ENCODE measurements at regions not wholly inside any gene's neighbourhood (a gene's known extent, or its start where the extent isn't known, plus 50 kb on each side); places are given as distances from the start of the nearest gene placed in this dataset.
A peak's percentile ranks its signal among the peaks of the same experiment; 100 is the strongest.
"Not testable (repeated sequence)": the region's sequence is repeated elsewhere in the genome, so short reads cannot be mapped to it uniquely, and the experiment has no call there.

DNA sequence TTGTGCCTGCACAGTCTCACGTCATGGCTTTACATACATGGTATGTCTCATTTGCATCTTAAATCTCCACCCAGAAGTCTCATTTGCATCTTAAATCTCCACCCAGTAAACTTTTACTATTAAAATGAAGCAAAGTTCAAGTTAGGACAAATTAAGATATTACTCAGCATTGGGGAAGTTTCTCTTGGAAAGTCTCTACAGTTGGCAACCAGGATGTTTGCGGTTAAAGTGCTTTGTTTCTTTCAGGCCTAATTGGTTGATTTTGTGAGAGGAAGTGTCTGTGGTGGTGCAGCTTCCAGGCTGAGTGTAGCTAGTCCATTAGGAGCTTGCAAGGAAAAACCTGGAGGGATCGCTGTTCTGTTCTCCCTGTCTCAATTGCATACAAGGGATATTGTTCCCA is 1373.3 kb upstream of the GOT2 start:
- H3K9me3 Mint-ChIP-seq, result peaks cover 0 to 31% (median 17%) of the 10 kb centered on the region in 6 donors
- H3K4me3 Mint-ChIP-seq, result peak overlapping the region in 1 of 5 donors; percentile 9
- H3K27ac Mint-ChIP-seq, result no peak overlapping the region
- H3K27me3 Mint-ChIP-seq (ENCODE audit: low read depth in 3 of 3), result no peaks in the 10 kb centered on the region
- DNase-seq, result no peak
- H3K36me3 Mint-ChIP-seq, result no peaks in the 10 kb centered on the region
- H3K4me1 Mint-ChIP-seq, result peaks cover 0 to 7% of the 10 kb centered on the region in 2 donors

DNA sequence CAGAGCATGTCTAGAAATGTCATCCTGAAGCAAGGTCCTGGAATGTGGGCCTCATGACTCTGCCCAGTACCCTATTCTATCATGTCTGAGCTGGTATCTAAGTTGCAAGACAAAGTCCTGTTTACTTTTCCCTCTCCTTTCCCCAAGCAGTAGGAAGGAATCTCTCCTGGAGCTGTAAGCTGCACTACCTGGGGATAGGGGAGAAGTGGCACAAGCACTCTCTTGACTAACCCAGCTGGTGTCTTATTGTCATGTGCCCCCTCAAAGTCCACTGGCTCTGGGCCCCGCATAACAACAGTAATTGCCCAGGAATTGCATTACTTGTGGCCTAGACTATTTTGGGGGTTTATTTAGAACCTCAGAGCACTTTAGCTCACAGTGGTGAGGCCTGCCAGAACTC is 1366.3 kb upstream of the GOT2 start:
- no peak overlapping the region for H3K4me3 Mint-ChIP-seq
- peaks cover 7 to 62% (median 16%) of the 10 kb centered on the region in 6 donors for H3K9me3 Mint-ChIP-seq
- peaks cover 0 to 2% (median 0%) of the 10 kb centered on the region in 3 donors for H3K27me3 Mint-ChIP-seq (ENCODE audit: low read depth in 3 of 3)

DNA sequence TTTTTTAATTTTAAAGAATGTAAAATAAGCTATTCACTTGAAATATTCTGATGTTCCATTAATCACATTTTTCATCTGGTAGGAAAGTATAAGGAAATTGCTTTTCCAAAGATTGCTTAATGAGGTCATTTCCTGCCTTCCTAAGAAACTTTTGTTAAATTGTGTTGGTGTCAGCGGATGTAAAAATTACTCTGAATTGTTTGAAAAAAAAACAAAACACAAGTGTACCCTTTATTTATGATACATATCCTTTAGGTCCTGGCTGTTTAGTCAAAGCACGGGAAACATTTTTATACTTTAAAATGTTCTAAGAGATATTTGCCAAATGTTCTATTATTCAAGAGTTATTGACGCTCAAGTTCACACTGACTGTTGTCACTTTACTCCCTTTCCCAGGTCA is 1357.4 kb upstream of the GOT2 start:
- Mint-ChIP-seq H3K27me3 (ENCODE audit: low read depth in 3 of 3) (no peaks in the 10 kb centered on the region), H3K4me1 (no peaks in the 10 kb centered on the region), H3K36me3 (peaks cover 0 to 6% (median 0%) of the 10 kb centered on the region in 3 donors), H3K9me3 (peaks cover 0 to 61% (median 11%) of the 10 kb centered on the region in 6 donors), H3K27ac (no peak overlapping the region), H3K4me3 (no peak overlapping the region)
- DNase-seq, result no peak

More for the DNA sequence above, 1366.3 kb upstream of the GOT2 start:
- Mint-ChIP-seq H3K27ac (no peak overlapping the region), H3K36me3 (no peaks in the 10 kb centered on the region), H3K4me1 (no peaks in the 10 kb centered on the region)
- DNase-seq, result no peak

DNA sequence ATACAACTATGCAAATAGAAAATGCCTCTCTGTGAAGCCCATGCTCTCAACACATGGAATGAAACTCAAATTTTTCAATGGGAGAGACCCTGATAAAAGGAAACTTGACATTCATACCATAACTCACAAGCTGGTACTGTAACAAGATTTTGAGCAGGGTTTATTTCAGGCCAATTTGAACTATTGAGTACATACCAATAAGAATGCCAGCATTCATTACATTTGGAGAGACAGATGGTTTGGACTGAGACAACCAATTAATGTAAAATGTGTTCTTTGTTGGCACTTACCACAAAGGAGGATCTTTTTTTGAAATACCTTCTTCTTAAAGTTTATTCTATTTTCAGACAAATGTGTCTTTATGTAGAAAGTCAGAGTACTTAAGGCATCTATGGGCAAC is 1357.0 kb upstream of the GOT2 start:
- no peaks in the 10 kb centered on the region for H3K4me1 Mint-ChIP-seq
- H3K4me3 Mint-ChIP-seq, result no peak overlapping the region
- peaks cover 0 to 58% (median 13%) of the 10 kb centered on the region in 6 donors for H3K9me3 Mint-ChIP-seq
- H3K27me3 Mint-ChIP-seq (ENCODE audit: low read depth in 3 of 3), result no peaks in the 10 kb centered on the region
- peaks cover 0 to 6% (median 0%) of the 10 kb centered on the region in 3 donors for H3K36me3 Mint-ChIP-seq
- DNase-seq, result no peak
- H3K27ac Mint-ChIP-seq, result no peak overlapping the region

DNA sequence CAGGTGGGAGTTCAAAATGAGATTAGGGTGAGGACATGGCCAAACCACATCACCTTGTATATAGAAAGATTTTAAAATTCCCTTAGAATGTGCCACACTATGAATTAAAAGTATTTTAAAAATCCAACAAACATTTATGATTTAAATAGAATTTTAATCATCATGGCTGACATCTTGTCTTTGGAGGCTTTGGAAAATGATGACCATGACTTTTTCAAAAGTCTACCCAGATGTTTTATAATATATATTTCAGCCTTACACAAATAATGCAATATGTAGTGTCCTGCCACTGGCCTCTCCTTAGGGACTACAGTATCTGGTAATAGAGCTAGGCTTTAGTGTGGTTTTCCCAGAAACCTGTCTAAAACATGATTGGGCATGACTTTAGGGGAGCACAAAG is 1353.4 kb upstream of the GOT2 start:
- Mint-ChIP-seq H3K9me3 (peaks cover 6 to 50% (median 30%) of the 10 kb centered on the region in 6 donors), H3K27me3 (ENCODE audit: low read depth in 3 of 3) (peaks cover 0 to 2% (median 0%) of the 10 kb centered on the region in 3 donors), H3K36me3 (peaks cover 0 to 6% (median 0%) of the 10 kb centered on the region in 3 donors), H3K4me1 (no peaks in the 10 kb centered on the region), H3K4me3 (no peak overlapping the region), H3K27ac (no peak overlapping the region)
- DNase-seq, result no peak

DNA sequence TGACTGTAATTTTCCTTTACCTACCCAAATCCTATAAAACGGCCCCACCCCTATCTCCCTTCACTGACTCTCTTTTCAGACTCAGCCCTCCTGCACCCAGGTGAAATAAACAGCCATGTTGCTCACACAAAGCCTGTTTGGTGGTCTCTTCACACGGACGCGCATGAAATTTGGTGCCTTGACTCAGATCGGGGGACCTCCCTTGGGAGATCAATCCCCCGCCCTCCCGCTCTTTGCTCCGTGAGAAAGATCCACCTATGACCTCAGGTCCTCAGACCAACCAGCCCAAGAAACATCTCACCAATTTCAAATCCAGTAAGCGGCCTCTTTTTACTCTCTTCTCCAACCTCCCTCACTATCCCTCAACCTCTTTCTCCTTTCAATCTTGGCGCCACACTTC is 1344.7 kb upstream of the GOT2 start:
- not testable (repeated sequence) for H3K4me3 Mint-ChIP-seq; H3K4me1 Mint-ChIP-seq; H3K36me3 Mint-ChIP-seq; H3K27ac Mint-ChIP-seq; DNase-seq; H3K27me3 Mint-ChIP-seq (ENCODE audit: low read depth in 3 of 3)
- H3K9me3 Mint-ChIP-seq, result peaks cover 19 to 46% (median 35%) of the 10 kb centered on the region in 6 donors

DNA sequence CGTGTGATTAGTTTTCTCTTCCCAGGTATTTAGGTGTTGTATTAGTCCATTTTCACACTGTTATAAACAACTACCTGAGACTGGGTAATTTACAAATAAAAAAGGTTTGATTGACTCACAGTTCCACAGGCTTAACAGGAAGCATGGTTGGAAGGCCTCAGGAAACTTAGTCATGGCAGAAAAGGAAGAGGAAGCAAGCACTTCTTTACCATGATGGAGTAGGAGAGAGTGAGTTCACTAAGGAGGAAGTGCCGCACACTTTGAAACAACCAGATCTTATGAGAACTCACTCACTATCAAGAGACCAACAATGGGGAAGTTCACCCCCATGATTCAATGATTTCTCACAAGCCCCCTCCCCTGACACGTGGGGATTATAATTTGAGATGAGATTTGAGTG is 1343.7 kb upstream of the GOT2 start:
- no peak overlapping the region for H3K27ac Mint-ChIP-seq
- H3K27me3 Mint-ChIP-seq (ENCODE audit: low read depth in 3 of 3), result peaks cover 2 to 3% (median 2%) of the 10 kb centered on the region in 3 donors
- DNase-seq, result no peak
- H3K4me3 Mint-ChIP-seq, result no peak overlapping the region
- H3K36me3 Mint-ChIP-seq, result peaks cover 0 to 4% (median 3%) of the 10 kb centered on the region in 3 donors
- H3K9me3 Mint-ChIP-seq, result peaks cover 19 to 45% (median 33%) of the 10 kb centered on the region in 6 donors
- H3K4me1 Mint-ChIP-seq, result no peaks in the 10 kb centered on the region

DNA sequence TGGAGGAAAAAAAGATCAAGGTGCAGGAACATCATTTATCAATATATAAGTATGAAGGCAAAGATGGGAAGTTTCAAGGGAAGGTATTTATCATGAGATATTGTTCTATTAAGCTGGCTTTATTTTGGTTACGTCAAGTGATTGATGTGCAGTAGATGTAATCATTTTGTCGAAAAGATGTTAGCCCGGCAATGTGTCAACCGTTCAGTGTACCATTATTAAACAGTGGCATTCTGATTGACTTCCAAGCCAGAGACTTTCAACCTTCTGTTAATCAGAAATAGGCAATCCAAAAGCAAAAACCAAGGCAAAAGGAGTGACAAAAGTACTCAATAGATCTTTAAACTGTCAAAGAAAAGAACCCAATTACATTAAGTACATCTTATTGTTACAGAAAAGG is 1340.3 kb upstream of the GOT2 start:
- H3K9me3 Mint-ChIP-seq, result peaks cover 10 to 26% (median 18%) of the 10 kb centered on the region in 6 donors
- H3K27ac Mint-ChIP-seq, result no peak overlapping the region
- peaks cover 0 to 2% (median 1%) of the 10 kb centered on the region in 3 donors for H3K27me3 Mint-ChIP-seq (ENCODE audit: low read depth in 3 of 3)
- no peak overlapping the region for H3K4me3 Mint-ChIP-seq
- H3K4me1 Mint-ChIP-seq, result no peaks in the 10 kb centered on the region
- peaks cover 0 to 4% (median 1%) of the 10 kb centered on the region in 3 donors for H3K36me3 Mint-ChIP-seq
- no peak for DNase-seq

DNA sequence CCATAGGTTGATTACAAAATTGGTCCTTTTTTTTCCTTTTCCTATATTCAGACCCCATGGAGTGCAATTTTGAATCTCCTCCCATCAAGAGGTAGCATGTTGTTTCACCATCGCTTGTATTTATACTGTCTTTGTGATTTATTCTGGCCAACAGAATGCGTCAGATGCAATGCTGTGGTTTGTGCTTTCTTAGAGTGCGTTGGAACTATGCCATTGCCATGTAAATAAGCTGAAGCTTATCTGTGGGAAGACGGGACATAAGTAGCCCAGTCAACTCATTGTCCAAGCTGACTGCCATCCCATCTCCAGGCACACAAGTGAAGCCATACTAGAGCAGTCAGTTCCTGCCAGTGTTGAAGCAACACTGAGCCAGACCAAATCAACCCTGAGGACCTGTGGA is 1339.3 kb upstream of the GOT2 start:
- H3K9me3 Mint-ChIP-seq, result peaks cover 7 to 24% (median 17%) of the 10 kb centered on the region in 6 donors

DNA sequence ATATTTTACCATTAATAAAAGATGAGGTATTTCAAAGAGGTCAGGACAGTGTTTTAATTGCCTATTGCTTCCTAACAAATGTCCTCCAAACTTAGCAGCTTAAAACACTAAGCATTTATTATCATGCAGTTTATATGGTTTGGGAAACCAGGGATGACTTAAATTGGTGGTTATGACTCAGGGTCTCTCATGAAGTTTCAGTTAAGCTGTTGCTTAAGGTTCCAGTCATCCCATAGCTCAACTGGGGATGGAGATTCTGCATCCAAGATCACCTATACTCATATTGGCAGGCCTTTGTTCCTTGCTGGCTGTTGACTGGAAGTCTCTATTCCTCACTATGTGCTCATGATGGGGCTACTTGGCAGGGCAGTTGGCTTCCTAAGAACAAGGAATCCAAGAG is 1329.9 kb upstream of the GOT2 start:
- no peak overlapping the region for H3K4me3 Mint-ChIP-seq
- peaks cover 0 to 2% (median 0%) of the 10 kb centered on the region in 3 donors for H3K27me3 Mint-ChIP-seq (ENCODE audit: low read depth in 3 of 3)
- no peak overlapping the region for H3K27ac Mint-ChIP-seq
- peaks cover 0 to 1% (median 0%) of the 10 kb centered on the region in 3 donors for H3K36me3 Mint-ChIP-seq
- no peaks in the 10 kb centered on the region for H3K4me1 Mint-ChIP-seq
- H3K9me3 Mint-ChIP-seq, result peaks cover 5 to 39% (median 18%) of the 10 kb centered on the region in 6 donors
- no peak for DNase-seq

More for the DNA sequence above, 1339.3 kb upstream of the GOT2 start:
- Mint-ChIP-seq H3K4me1 (no peaks in the 10 kb centered on the region), H3K36me3 (peaks cover 0 to 4% (median 3%) of the 10 kb centered on the region in 3 donors), H3K27ac (no peak overlapping the region), H3K27me3 (ENCODE audit: low read depth in 3 of 3) (no peaks in the 10 kb centered on the region), H3K4me3 (no peak overlapping the region)
- DNase-seq, result no peak

DNA sequence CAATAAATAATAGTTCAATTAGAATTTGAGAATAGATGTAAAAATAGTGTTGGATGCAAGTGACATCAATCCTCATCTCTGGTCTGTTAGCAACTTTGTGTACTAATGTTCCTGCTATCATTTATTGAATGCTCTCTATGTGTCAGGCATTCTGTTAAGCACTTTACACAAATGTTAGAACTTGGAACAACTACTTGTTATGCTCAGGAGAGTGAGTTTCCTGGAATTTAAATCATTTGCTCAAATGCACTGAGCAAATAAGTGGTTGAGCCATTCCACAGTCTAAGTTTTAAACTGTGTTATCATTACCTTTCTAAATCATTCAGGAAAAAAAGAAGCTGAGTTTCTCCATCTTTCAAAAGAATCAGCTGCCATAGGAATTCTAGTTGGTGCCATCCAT is 1327.3 kb upstream of the GOT2 start:
- no peak overlapping the region for H3K4me3 Mint-ChIP-seq
- no peak overlapping the region for H3K27ac Mint-ChIP-seq

DNA sequence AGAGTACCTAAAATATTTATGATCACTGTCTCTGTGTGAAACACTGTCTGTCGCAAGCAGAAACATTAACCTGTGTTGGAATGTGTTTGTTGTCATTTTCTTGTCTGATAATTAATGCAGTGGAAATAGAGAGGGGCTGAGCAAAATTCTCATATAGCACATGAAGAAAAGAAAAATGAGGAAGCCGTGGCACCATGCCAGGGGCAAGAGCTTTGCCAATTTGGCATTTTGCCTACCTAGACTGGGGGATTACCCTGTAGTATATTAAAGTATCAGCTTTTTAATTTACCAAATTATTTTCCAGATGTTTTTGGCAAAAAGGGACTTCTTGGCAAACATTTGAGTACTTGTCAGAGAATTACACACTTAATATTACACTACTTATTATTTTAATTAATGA is 1326.6 kb upstream of the GOT2 start:
- Mint-ChIP-seq H3K4me1 (no peaks in the 10 kb centered on the region), H3K36me3 (peaks cover 0 to 8% (median 0%) of the 10 kb centered on the region in 3 donors), H3K4me3 (no peak overlapping the region), H3K27ac (no peak overlapping the region), H3K9me3 (peaks cover 12 to 52% (median 29%) of the 10 kb centered on the region in 6 donors), H3K27me3 (ENCODE audit: low read depth in 3 of 3) (peaks cover 0 to 2% (median 0%) of the 10 kb centered on the region in 3 donors)
- no peak for DNase-seq

More for the DNA sequence above, 1327.3 kb upstream of the GOT2 start:
- Mint-ChIP-seq H3K27me3 (ENCODE audit: low read depth in 3 of 3) (peaks cover 0 to 2% (median 0%) of the 10 kb centered on the region in 3 donors), H3K9me3 (peaks cover 12 to 53% (median 25%) of the 10 kb centered on the region in 6 donors), H3K4me1 (no peaks in the 10 kb centered on the region), H3K36me3 (peaks cover 0 to 8% (median 0%) of the 10 kb centered on the region in 3 donors)
- DNase-seq, result no peak

DNA sequence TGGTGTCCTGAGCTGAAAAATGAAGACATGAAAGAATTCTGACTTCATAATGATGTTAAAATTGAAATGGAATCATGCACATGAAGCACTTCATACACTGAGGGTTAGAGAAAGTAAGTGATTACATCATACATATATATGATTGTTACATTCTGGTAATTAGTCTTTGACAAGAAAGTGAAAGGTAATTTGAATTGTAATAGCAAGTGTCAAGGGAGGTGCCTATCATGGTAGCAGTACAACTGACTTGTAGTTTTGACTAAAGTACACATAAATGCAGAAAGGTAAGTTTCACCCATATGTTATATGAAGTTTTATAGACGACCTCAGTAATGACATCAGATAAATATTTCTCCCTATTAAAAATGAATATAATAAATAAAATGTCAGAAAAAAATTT is 1325.0 kb upstream of the GOT2 start:
- peaks cover 14 to 44% (median 24%) of the 10 kb centered on the region in 6 donors for H3K9me3 Mint-ChIP-seq
- H3K4me3 Mint-ChIP-seq, result no peak overlapping the region
- peaks cover 0 to 8% (median 0%) of the 10 kb centered on the region in 3 donors for H3K36me3 Mint-ChIP-seq
- peaks cover 0 to 2% (median 0%) of the 10 kb centered on the region in 3 donors for H3K27me3 Mint-ChIP-seq (ENCODE audit: low read depth in 3 of 3)
- no peak overlapping the region for H3K27ac Mint-ChIP-seq
- DNase-seq, result no peak
- no peaks in the 10 kb centered on the region for H3K4me1 Mint-ChIP-seq

DNA sequence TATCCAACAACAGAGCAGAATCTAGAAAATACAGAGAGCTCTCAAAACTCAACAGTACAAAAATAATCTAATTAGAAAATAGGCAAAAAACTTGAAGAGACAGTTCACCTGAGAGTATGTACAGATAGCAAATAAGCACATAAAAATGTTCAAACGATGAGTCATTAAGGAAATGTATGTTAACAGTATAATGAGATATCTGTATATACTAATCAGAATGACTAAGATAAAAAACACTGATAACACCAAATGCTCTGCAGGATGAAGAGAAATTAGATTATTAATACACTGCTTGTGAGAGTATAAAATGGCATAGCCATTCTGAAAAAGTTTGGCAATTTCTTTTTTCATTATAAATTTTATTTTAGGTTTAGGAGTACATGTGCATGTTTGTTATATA is 1307.6 kb upstream of the GOT2 start:
- H3K27me3 Mint-ChIP-seq (ENCODE audit: low read depth in 3 of 3), result no peaks in the 10 kb centered on the region

DNA sequence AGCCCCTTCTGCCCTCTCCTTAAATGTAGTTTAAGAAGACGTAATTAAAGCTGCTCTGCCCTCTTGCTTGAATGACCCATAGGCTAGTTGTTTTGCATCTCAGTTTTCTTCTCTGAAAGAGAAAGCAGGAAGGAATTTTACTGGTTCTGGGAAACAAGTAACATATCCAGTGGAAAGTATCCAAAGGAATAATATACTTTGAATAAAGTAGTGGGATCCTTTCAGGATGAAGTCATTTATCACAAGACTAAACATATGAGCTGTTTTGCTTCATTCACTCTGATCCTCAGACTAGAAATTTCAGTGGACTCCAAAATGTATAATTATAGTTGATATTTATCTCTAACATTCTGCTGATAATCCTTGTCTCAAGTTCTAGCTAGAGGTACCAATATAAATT is 1297.6 kb upstream of the GOT2 start:
- DNase-seq, result no peak
- H3K36me3 Mint-ChIP-seq, result no peaks in the 10 kb centered on the region

More for the DNA sequence above, 1307.6 kb upstream of the GOT2 start:
- peaks cover 6 to 49% (median 21%) of the 10 kb centered on the region in 6 donors for H3K9me3 Mint-ChIP-seq
- DNase-seq, result no peak
- H3K4me3 Mint-ChIP-seq, result no peak overlapping the region
- H3K27ac Mint-ChIP-seq, result no peak overlapping the region
- H3K4me1 Mint-ChIP-seq, result no peaks in the 10 kb centered on the region
- peaks cover 0 to 4% (median 0%) of the 10 kb centered on the region in 3 donors for H3K36me3 Mint-ChIP-seq

More for the DNA sequence above, 1297.6 kb upstream of the GOT2 start:
- no peak overlapping the region for H3K27ac Mint-ChIP-seq
- H3K4me3 Mint-ChIP-seq, result no peak overlapping the region
- peaks cover 0 to 4% (median 2%) of the 10 kb centered on the region in 3 donors for H3K27me3 Mint-ChIP-seq (ENCODE audit: low read depth in 3 of 3)
- peaks cover 7 to 39% (median 23%) of the 10 kb centered on the region in 6 donors for H3K9me3 Mint-ChIP-seq
- no peaks in the 10 kb centered on the region for H3K4me1 Mint-ChIP-seq
